Psoas muscle (tissue), 7 donors: ENCODE measurements at regions not wholly inside any gene's neighbourhood (a gene's known extent, or its start where the extent isn't known, plus 50 kb on each side); places are given as distances from the start of the nearest gene placed in this dataset.
A peak's percentile ranks its signal among the peaks of the same experiment; 100 is the strongest.

ENCODE experiments used
- ATAC-seq, 4 donors: fragments of 200-7000 bp; cut with Tn5 transposase; one replicate each; pipeline ENCODE4 v1.9.1; 2020; ENCODE audit warnings: moderate library complexity in 3 of 4, mild to moderate bottlenecking in 2 of 4
- DNase-seq, 2 donors: peaks; one replicate each; pipeline ENCODE4 v3.0.0-alpha.2; 2020
- H3K27ac ChIP-seq: fragments of 200-600 bp; one replicate; pipeline ENCODE4 v1.8.0; 2022
- H3K27me3 ChIP-seq, 3 donors: fragments of 200-600 bp in 1 of 3; one replicate each; pipeline versions ENCODE4 v1.6.1 to v1.8.0; 2013 to 2022; ENCODE audit warnings: low read length in 2 of 3, mild to moderate bottlenecking in 2 of 3, moderate library complexity in 1 of 3; ENCODE audit not compliant: insufficient read depth in 3 of 3
- H3K36me3 ChIP-seq, 2 donors: fragments of 200-600 bp in 1 of 2; one replicate each; pipeline versions ENCODE4 v1.6.1 to v1.8.0; 2013 to 2022; ENCODE audit warnings: low read depth in 1 of 2, mild to moderate bottlenecking in 1 of 2, moderate library complexity in 1 of 2; ENCODE audit not compliant: insufficient read depth in 1 of 2
- H3K4me1 ChIP-seq: fragments of 200-600 bp; one replicate; pipeline ENCODE4 v1.8.0; 2022
- H3K4me3 ChIP-seq: fragments of 200-600 bp; one replicate; pipeline ENCODE4 v1.8.0; 2022; ENCODE audit warnings: mild to moderate bottlenecking
- H3K9me3 ChIP-seq: fragments of 200-600 bp; one replicate; pipeline ENCODE4 v1.8.0; 2022
- WGBS, 3 donors: extraction: QIAGEN DNeasy Blood & Tissue Kit; methylation state at CpG; one replicate each; pipeline versions ENCODE4 v1.1.6 to v1.1.7; 2013; 5-methylcytosine and 5-hydroxymethylcytosine counted together
- intact Hi-C, 2 donors: fragments of 100-400 bp; cut with DNase I; formaldehyde crosslinking; loops; one replicate each; pipeline versions ENCODE4 v1.11.0 to v1.14.2; 2022
- TF ChIP-seq, protein P1 (sequence below): fragments of 200-600 bp; IDR thresholded peaks from one replicate; pipeline ENCODE4 v1.8.0; 2022; ENCODE audit warnings: antibody characterized with exemption
- donor health status: healthy with polysubstance abuse.
- donor health status: DM: no; HTN: no; CAD: no; lungs with moderate emphysema.
- donor health status: Bipolar disorder and iron deficiency.
- donor health status: healthy.
- donor health status: DM: yes; HTN: yes; CAD: no.
- donor health status: DM: no; HTN: no; CAD: no.
- donor health status: DM: yes; HTN: yes; CAD: no.

DNA sequence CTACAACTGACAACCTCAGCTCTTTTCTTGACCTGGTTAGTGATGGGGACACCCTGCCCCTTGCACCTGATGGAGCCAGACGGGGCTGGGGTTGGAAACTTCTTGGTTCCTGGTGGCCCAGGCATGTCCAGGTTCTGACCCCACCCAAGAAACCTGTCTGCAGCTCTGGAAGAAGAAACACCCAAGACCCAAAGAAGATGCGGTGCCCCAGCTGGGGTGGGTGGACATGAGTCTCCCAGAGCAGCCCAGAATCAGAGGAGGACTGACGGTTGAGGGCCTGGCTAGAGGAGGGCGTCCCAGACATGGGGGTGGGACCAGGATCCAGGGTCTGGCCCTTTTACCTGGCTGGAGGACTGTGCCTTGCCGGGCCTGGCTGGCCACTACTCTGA lies 202.4 kb downstream of the GLRX3 start:
- DNase-seq (no peak), ATAC-seq (no peak)
- TF ChIP-seq, protein P1, sequence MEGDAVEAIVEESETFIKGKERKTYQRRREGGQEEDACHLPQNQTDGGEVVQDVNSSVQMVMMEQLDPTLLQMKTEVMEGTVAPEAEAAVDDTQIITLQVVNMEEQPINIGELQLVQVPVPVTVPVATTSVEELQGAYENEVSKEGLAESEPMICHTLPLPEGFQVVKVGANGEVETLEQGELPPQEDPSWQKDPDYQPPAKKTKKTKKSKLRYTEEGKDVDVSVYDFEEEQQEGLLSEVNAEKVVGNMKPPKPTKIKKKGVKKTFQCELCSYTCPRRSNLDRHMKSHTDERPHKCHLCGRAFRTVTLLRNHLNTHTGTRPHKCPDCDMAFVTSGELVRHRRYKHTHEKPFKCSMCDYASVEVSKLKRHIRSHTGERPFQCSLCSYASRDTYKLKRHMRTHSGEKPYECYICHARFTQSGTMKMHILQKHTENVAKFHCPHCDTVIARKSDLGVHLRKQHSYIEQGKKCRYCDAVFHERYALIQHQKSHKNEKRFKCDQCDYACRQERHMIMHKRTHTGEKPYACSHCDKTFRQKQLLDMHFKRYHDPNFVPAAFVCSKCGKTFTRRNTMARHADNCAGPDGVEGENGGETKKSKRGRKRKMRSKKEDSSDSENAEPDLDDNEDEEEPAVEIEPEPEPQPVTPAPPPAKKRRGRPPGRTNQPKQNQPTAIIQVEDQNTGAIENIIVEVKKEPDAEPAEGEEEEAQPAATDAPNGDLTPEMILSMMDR = no peak
- intact Hi-C loops = no loop called here
- 91 to 95% (median 94%) methylated on average over 5 of the region's 5 CpGs for WGBS, 3 donors
- Histone ChIP-seq H3K4me1 (peaks cover 13% of the 10 kb centered on the region), H3K36me3 (no peaks in the 10 kb centered on the region), H3K9me3 (no peaks in the 10 kb centered on the region), H3K27ac (no peak overlapping the region), H3K4me3 (no peak overlapping the region), H3K27me3 (no peaks in the 10 kb centered on the region)

DNA sequence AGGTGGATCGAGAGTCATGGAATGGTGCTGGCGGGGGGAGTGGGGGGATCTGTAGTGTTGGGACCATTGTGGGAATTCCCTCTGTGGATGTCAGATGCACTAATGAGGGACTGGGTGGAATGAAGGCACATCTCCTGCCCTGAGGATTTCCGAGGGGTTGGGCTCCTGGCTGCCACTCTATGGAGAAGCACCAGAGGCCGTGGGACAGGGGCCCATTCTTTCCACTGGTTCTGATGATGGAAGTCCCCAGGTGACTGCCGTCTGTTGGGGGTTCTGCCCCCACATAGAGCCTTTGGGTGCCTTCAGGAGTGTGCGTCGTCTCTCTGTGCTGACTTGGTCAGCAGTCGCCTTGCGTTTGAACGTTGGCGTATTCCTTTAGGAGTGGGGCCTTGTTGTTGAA lies 202.9 kb downstream of the GLRX3 start:
- no peak overlapping the region for H3K27ac ChIP-seq
- peaks cover 13% of the 10 kb centered on the region for H3K4me1 ChIP-seq
- no peaks in the 10 kb centered on the region for H3K27me3 ChIP-seq
- ATAC-seq = no peak
- no peaks in the 10 kb centered on the region for H3K9me3 ChIP-seq
- WGBS, 3 donors = 88 to 95% (median 93%) methylated on average over 11 of the region's 11 CpGs
- intact Hi-C loops = no loop called here
- TF ChIP-seq, protein P1 = no peak
- no peaks in the 10 kb centered on the region for H3K36me3 ChIP-seq
- no peak for DNase-seq
- no peak overlapping the region for H3K4me3 ChIP-seq

DNA sequence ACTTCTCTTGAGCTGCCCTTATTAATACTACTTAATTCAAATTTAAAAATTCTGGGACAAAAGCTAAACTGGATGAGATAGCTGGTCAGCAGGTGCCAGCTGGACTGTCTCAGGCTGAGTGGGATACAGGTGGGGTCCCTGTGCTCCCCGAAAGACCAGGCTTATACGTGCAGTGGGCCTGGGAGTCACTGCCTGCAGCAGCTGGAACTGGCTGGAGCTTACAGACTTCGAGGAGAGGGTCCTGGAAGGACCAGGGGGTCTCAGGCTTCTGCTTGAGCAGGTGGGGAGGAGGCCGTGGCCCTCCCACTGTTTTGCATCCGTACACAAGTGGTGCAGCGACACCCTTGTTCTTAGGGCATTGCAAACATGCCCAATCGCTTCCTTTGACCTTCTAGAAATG lies 203.7 kb downstream of the GLRX3 start:
- Histone ChIP-seq H3K9me3 (no peaks in the 10 kb centered on the region), H3K27ac (no peak overlapping the region), H3K4me1 (peaks cover 13% of the 10 kb centered on the region), H3K4me3 (no peak overlapping the region), H3K27me3 (no peaks in the 10 kb centered on the region), H3K36me3 (no peaks in the 10 kb centered on the region)
- 77 to 79% (median 79%) methylated on average over 7 of the region's 7 CpGs for WGBS, 3 donors
- DNase-seq (no peak), ATAC-seq (no peak)
- intact Hi-C loops = no loop called here
- TF ChIP-seq, protein P1 = no peak

DNA sequence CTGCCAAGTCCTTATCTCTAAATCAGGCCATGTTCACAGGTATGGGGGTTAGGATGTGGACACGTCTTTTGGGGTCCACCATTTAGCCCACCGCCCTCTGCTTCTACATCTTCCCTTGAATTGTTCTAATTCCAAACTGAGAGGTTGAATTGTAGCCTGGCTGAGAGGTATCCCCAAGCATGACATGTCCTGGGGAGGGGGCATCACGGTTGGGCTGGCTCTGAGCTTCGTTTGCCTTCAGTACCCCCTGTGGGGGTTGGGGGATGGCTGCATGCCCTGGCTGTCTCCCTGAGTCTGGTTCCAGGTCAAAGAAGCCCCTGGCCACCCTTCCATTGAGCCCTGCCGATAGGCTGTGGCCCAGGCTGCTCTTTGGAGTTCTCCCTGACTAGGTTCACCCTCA lies 204.6 kb downstream of the GLRX3 start:
- H3K4me3 ChIP-seq = no peak overlapping the region
- WGBS, 3 donors = 63 to 70% (median 69%) methylated on average over 5 of the region's 5 CpGs
- ATAC-seq = no peak
- peaks cover 13% of the 10 kb centered on the region for H3K4me1 ChIP-seq
- no peaks in the 10 kb centered on the region for H3K36me3 ChIP-seq
- no peaks in the 10 kb centered on the region for H3K9me3 ChIP-seq
- TF ChIP-seq, protein P1 = no peak
- H3K27me3 ChIP-seq = no peaks in the 10 kb centered on the region
- DNase-seq = no peak
- intact Hi-C loops = no loop called here
- H3K27ac ChIP-seq = no peak overlapping the region

DNA sequence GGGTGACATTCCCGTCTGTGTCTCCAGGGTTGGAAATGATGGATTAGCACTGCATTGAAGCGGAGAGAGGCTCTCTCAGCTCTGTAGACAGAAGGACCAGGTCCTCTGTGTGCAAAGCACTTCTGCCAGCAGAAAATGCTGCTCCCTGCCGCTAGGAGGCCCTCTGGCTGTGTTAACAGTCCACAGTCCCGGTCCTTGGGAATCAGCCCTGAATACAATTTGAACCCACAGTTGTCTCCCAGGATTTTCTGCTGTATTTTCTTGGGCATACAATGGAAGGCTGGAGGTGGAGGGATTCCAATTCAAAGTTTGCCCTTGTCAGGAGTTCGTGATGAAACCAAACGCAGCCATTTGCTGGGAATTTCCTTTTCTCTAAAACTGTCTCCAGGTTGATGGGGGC lies 205.2 kb downstream of the GLRX3 start:
- 21 to 28% (median 24%) methylated on average over 6 of the region's 6 CpGs for WGBS, 3 donors
- intact Hi-C loops = no loop called here
- no peaks in the 10 kb centered on the region for H3K9me3 ChIP-seq
- H3K27ac ChIP-seq = no peak overlapping the region
- H3K4me3 ChIP-seq = no peak overlapping the region
- TF ChIP-seq, protein P1 = peak; percentile 14
- no peaks in the 10 kb centered on the region for H3K27me3 ChIP-seq
- no peak for DNase-seq
- peaks cover 13% of the 10 kb centered on the region for H3K4me1 ChIP-seq
- H3K36me3 ChIP-seq = no peaks in the 10 kb centered on the region
- no peak for ATAC-seq
